Loucy (cell line): ENCODE measurements at regions not wholly inside any gene's neighbourhood (a gene's known extent, or its start where the extent isn't known, plus 50 kb on each side); places are given as distances from the start of the nearest gene placed in this dataset.

Experiments
- H2AFZ ChIP-seq: fragments of 200-600 bp; sonication (generic); 2 replicates; pipeline ENCODE4 v1.6.0; 2016; ENCODE audit warnings: antibody characterized with exemption, mild to moderate bottlenecking, low read length, moderate library complexity
- H3F3A ChIP-seq: fragments of 200-600 bp; 2 replicates; pipeline ENCODE4 v1.6.0; 2016; ENCODE audit warnings: antibody characterized with exemption, low read depth, mild to moderate bottlenecking
- H3K27me3 ChIP-seq: fragments of 200-600 bp; sonication (generic); 2 replicates; pipeline ENCODE4 v1.6.1; 2014; ENCODE audit warnings: low read length, mild to moderate bottlenecking; ENCODE audit not compliant: insufficient read depth, poor library complexity, severe bottlenecking
- H3K36me3 ChIP-seq: fragments of 200-600 bp; sonication (generic); 2 replicates; pipeline ENCODE4 v1.6.1; 2016; ENCODE audit warnings: low read length; ENCODE audit not compliant: insufficient read depth
- H3K4me1 ChIP-seq: fragments of 200-600 bp; sonication (generic); 2 replicates; pipeline ENCODE4 v1.5.1; 2014; ENCODE audit warnings: low read length, mild to moderate bottlenecking; ENCODE audit not compliant: insufficient read depth, poor library complexity, severe bottlenecking
- H3K4me2 ChIP-seq: fragments of 200-600 bp; sonication (generic); 2 replicates; pipeline ENCODE4 v1.6.0; 2014; ENCODE audit warnings: antibody characterized with exemption, low read length, low read depth, mild to moderate bottlenecking; ENCODE audit not compliant: poor library complexity, severe bottlenecking
- H3K4me3 ChIP-seq: fragments of 200-600 bp; sonication (generic); 2 replicates; pipeline ENCODE4 v1.5.1; 2014; ENCODE audit warnings: low read length, mild to moderate bottlenecking, mixed read lengths; ENCODE audit not compliant: poor library complexity, severe bottlenecking
- H3K79me2 ChIP-seq: fragments of 200-600 bp; sonication (generic); 2 replicates; pipeline ENCODE4 v1.6.1; 2014; ENCODE audit warnings: low read length; ENCODE audit not compliant: insufficient read depth
- H3K9ac ChIP-seq: fragments of 200-600 bp; sonication (generic); 2 replicates; pipeline ENCODE4 v1.6.0; 2014; ENCODE audit warnings: mild to moderate bottlenecking, low read depth, low read length, moderate library complexity; ENCODE audit not compliant: poor library complexity, severe bottlenecking
- H3K9me2 ChIP-seq: fragments of 200-600 bp; sonication (generic); replicated peaks from 2 replicates; pipeline ENCODE4 v1.6.1; 2016; ENCODE audit warnings: low read depth, low read length, mixed read lengths
- H3K9me3 ChIP-seq: fragments of 200-600 bp; sonication (generic); 2 replicates; pipeline ENCODE4 v1.6.1; 2014; ENCODE audit warnings: mild to moderate bottlenecking, antibody characterized with exemption, low read length, low read depth; ENCODE audit not compliant: insufficient read depth
- H4K20me1 ChIP-seq: fragments of 200-600 bp; sonication (generic); 2 replicates; pipeline ENCODE4 v1.6.0; 2014; ENCODE audit warnings: antibody characterized with exemption, low read length, mild to moderate bottlenecking; ENCODE audit not compliant: insufficient read depth, poor library complexity, severe bottlenecking
- EZH2phosphoT487 ChIP-seq: fragments of 200-600 bp; IDR thresholded peaks from 2 replicates; pipeline ENCODE4 v1.6.1; 2018; ENCODE audit warnings: antibody characterized with exemption, mild to moderate bottlenecking, moderate library complexity, borderline replicate concordance
- TF ChIP-seq, protein P1 (sequence below): fragments of 200-600 bp; sonication (generic); conservative IDR thresholded peaks from 2 replicates; pipeline ENCODE4 v1.5.1; 2014; ENCODE audit warnings: mild to moderate bottlenecking, antibody characterized with exemption, low read length

DNA sequence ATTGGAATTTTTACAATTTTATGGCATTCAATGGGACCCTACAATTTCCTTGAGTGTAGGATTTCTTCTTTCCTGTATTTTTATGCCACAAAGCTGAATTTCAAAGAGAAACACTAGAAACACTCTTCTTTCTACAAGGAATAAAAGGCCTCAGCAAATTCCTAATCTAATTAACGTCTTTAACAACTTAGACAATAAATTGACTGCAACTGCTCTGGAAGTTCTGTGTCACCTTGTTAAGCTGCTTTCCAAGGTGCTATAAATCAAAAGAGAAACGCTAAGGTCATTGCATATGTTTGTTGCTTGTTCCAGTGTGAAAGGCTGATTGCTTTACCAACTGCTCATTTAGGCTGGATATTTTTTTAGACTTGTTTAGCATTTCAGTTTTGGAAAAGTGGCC lies 182.2 kb downstream of the POLR1F start:
- H3K4me2 ChIP-seq = no peak overlapping the region
- TF ChIP-seq, protein P1, sequence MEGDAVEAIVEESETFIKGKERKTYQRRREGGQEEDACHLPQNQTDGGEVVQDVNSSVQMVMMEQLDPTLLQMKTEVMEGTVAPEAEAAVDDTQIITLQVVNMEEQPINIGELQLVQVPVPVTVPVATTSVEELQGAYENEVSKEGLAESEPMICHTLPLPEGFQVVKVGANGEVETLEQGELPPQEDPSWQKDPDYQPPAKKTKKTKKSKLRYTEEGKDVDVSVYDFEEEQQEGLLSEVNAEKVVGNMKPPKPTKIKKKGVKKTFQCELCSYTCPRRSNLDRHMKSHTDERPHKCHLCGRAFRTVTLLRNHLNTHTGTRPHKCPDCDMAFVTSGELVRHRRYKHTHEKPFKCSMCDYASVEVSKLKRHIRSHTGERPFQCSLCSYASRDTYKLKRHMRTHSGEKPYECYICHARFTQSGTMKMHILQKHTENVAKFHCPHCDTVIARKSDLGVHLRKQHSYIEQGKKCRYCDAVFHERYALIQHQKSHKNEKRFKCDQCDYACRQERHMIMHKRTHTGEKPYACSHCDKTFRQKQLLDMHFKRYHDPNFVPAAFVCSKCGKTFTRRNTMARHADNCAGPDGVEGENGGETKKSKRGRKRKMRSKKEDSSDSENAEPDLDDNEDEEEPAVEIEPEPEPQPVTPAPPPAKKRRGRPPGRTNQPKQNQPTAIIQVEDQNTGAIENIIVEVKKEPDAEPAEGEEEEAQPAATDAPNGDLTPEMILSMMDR = no peak
- no peak for TF ChIP-seq EZH2phosphoT487
- no peak overlapping the region for H2AFZ ChIP-seq
- H3K36me3 ChIP-seq = no peaks in the 10 kb centered on the region
- H4K20me1 ChIP-seq = no peaks in the 10 kb centered on the region
- H3K4me1 ChIP-seq = no peaks in the 10 kb centered on the region
- H3F3A ChIP-seq = no peaks in the 10 kb centered on the region
- H3K9ac ChIP-seq = no peak overlapping the region
- H3K9me2 ChIP-seq = no peaks in the 10 kb centered on the region
- no peaks in the 10 kb centered on the region for H3K9me3 ChIP-seq
- no peaks in the 10 kb centered on the region for H3K27me3 ChIP-seq
- no peaks in the 10 kb centered on the region for H3K79me2 ChIP-seq
- H3K4me3 ChIP-seq = no peak overlapping the region

DNA sequence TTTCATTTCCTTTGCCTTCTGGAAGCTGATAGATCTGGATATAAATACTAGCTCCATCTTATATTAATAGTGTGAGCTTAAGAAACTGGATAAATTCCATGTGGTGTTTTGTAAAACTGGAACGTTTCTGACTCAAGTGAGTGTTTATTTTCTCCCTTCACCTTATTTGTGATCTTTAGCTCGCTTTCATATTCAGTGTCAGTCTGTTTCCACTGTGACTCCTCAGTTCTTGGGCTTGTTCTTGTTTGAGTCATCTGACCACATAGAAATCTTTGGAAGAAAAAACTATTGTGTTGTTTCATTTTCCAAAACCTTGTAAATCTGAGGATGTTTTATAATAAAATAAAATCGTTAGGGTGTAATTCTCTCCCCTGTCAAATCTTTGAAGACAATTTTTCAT lies 186.4 kb downstream of the POLR1F start:
- H4K20me1 ChIP-seq = no peaks in the 10 kb centered on the region
- H3K36me3 ChIP-seq = no peaks in the 10 kb centered on the region
- no peak overlapping the region for H3K4me3 ChIP-seq
- TF ChIP-seq, protein P1 = no peak
- no peak for TF ChIP-seq EZH2phosphoT487
- no peaks in the 10 kb centered on the region for H3K79me2 ChIP-seq
- no peaks in the 10 kb centered on the region for H3K27me3 ChIP-seq
- no peak overlapping the region for H3K4me2 ChIP-seq
- no peak overlapping the region for H2AFZ ChIP-seq
- no peaks in the 10 kb centered on the region for H3K9me3 ChIP-seq
- no peaks in the 10 kb centered on the region for H3K9me2 ChIP-seq
- no peak overlapping the region for H3K9ac ChIP-seq
- H3K4me1 ChIP-seq = no peaks in the 10 kb centered on the region
- H3F3A ChIP-seq = no peaks in the 10 kb centered on the region

DNA sequence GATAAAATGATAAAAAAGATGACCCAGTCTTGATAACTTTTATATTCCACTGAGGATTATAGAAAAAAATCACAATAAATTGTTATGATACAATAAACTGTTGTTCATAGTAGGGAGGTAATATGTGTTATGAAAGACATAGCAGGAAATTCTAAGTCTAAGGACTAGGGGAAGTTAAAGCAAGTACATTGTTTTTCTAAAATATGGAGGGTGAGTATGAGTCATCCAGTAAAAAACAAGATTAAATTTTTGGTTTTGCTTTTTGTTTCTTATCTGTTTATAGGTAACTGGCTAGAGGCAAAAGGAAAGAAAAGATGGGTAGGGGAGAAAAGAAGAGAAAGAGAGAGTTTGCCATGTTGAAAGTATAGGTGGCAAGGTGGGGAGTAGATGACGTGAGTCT lies 188.4 kb downstream of the POLR1F start:
- Histone ChIP-seq H3K79me2 (no peaks in the 10 kb centered on the region), H3K9ac (no peak overlapping the region), H3K4me1 (no peaks in the 10 kb centered on the region), H3K4me3 (no peak overlapping the region), H3K4me2 (no peak overlapping the region), H3F3A (no peaks in the 10 kb centered on the region), H4K20me1 (no peaks in the 10 kb centered on the region), H3K36me3 (no peaks in the 10 kb centered on the region), H3K27me3 (no peaks in the 10 kb centered on the region), H2AFZ (no peak overlapping the region), H3K9me2 (no peaks in the 10 kb centered on the region), H3K9me3 (no peaks in the 10 kb centered on the region)
- TF ChIP-seq EZH2phosphoT487 = no peak
- TF ChIP-seq, protein P1 = no peak
